ENCODE measurements at regions not wholly inside any gene's neighbourhood (a gene's known extent, or its start where the extent isn't known, plus 50 kb on each side); places are given as distances from the start of the nearest gene placed in this dataset.

DNA sequence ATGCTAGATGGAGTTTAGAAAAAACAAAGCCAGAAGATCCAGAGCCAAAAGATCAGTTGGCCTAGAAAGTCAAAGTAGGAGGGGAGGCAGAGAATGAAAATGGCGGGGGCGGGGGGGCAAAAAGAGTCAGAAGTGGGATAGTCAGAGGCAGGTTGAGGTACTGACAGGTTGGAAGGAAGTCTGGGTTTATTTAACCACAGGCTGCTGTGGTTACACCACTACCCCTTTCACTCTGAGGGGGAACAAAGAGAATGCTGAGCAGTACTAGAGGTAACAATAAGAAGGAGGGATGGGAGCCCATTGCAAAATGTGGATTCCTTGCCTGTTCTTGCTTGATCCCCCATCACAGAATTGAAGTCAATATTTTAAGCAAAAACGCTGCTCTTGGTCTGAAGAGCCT lies 111.8 kb downstream of the CAVIN4 start:
- no peak for DNase-seq (ENCODE audit: extremely low spot score)
- no peak for TF ChIP-seq BHLHE40 (IDR thresholded peaks at IDR 0.05; ENCODE audit: borderline replicate concordance)
- TF ChIP-seq FOXM1 (IDR thresholded peaks at IDR 0.05; ENCODE audit: borderline replicate concordance): no peak
- CTCF ChIA-PET: no interaction called here
- POLR2A ChIA-PET: no interaction called here

DNA sequence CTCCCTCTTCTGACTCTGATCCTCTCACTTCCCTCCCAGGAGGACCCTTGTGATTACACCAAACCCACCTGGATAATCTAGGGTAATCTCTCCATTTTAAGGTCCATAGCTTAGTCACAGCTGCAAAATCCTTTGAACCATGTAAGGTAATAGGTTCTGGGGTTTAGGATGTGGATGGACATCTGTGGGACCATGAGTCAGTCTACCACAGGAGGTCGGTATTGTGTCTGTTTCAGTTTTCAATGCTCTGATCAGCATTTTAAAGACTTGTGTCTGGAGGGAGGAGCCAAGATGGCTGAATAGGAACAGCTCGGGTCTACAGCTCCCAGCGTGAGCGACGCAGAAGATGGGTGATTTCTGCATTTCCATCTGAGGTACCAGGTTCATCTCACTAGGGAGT lies 112.6 kb downstream of the CAVIN4 start:
- ChIA-PET CTCF (no interaction called here), POLR2A (no interaction called here)
- TF ChIP-seq TARDBP (IDR thresholded peaks at IDR 0.05): no peak
- no peak for TF ChIP-seq ELF4 (IDR thresholded peaks at IDR 0.05)
- no peak for TF ChIP-seq HDGF (IDR thresholded peaks at IDR 0.05; ENCODE audit: borderline replicate concordance)
- TF ChIP-seq L3MBTL2 (conservative IDR thresholded peaks at IDR 0.05): no peak
- TF ChIP-seq CTBP1 (IDR thresholded peaks at IDR 0.05; ENCODE audit: borderline replicate concordance): no peak
- no peak for TF ChIP-seq LEF1 (IDR thresholded peaks at IDR 0.05; ENCODE audit: borderline replicate concordance)
- no peak for TF ChIP-seq FOXK2 (IDR thresholded peaks at IDR 0.05)
- no peak for TF ChIP-seq NFRKB (IDR thresholded peaks at IDR 0.05)
- TF ChIP-seq, protein P1, sequence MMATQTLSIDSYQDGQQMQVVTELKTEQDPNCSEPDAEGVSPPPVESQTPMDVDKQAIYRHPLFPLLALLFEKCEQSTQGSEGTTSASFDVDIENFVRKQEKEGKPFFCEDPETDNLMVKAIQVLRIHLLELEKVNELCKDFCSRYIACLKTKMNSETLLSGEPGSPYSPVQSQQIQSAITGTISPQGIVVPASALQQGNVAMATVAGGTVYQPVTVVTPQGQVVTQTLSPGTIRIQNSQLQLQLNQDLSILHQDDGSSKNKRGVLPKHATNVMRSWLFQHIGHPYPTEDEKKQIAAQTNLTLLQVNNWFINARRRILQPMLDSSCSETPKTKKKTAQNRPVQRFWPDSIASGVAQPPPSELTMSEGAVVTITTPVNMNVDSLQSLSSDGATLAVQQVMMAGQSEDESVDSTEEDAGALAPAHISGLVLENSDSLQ (IDR thresholded peaks at IDR 0.05): no peak
- no peak for TF ChIP-seq ARNT (IDR thresholded peaks at IDR 0.05)
- no peak for TF ChIP-seq SP1 (IDR thresholded peaks at IDR 0.05)
- no peak for TF ChIP-seq FOXA1 (IDR thresholded peaks at IDR 0.05)
- no peak for DNase-seq (ENCODE audit: extremely low spot score)

DNA sequence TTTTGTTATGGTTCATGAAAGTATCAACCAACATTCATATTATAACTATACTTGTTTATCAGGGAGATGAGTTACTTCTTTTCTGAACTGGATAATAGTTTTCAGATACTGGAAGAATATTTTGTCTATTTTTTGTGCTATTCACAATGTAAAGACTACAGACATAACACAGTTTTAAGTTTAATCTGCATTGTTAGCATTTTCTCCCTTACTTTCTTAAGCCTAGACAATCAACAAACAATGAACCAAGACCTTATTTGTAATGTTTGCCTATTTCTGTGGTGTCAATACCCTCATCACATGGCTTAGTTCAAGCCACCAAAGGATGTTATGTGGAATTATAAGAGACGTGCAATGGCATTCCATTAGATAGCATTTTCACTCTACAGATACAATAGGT lies 119.5 kb downstream of the CAVIN4 start:
- DNase-seq (ENCODE audit: extremely low spot score): no peak
- ChIA-PET CTCF (interaction anchor here (1.5 kb wide), 1 partner anchor 614 kb away, joined by 4 read pairs; no protein-coding TSS in a partner anchor), POLR2A (no interaction called here)
- TF ChIP-seq BHLHE40 (IDR thresholded peaks at IDR 0.05; ENCODE audit: borderline replicate concordance): no peak
- TF ChIP-seq NFRKB (IDR thresholded peaks at IDR 0.05): no peak
- no peak for TF ChIP-seq SUZ12 (IDR thresholded peaks at IDR 0.05)

DNA sequence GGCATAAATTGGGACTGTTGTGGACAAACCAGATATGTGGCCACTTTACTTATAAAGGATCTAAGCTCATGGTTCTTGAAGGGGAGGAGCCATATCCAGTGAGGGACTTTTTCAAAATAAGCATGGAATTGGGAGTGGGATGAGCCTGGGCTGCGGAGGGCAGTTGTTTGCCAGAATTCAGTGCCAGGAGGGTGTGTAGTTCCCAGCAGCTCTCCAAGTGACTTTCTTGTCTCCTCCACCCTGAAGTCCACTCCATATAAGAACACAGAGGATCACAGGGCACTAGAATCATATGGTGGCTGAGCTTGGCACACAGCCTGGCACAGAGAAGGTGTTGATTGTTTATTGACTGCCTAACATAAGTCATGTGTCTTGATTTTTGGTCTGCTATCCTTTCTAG lies 121.1 kb downstream of the CAVIN4 start:
- TF ChIP-seq CTBP1 (IDR thresholded peaks at IDR 0.05; ENCODE audit: borderline replicate concordance): no peak
- no peak for TF ChIP-seq TARDBP (IDR thresholded peaks at IDR 0.05)
- no peak for TF ChIP-seq FOXA1 (IDR thresholded peaks at IDR 0.05)
- no peak for TF ChIP-seq ELF4 (IDR thresholded peaks at IDR 0.05)
- TF ChIP-seq HDGF (IDR thresholded peaks at IDR 0.05; ENCODE audit: borderline replicate concordance): no peak
- TF ChIP-seq L3MBTL2 (conservative IDR thresholded peaks at IDR 0.05): no peak
- ChIA-PET POLR2A (no interaction called here), CTCF (no interaction called here)
- no peak for DNase-seq (ENCODE audit: extremely low spot score)

DNA sequence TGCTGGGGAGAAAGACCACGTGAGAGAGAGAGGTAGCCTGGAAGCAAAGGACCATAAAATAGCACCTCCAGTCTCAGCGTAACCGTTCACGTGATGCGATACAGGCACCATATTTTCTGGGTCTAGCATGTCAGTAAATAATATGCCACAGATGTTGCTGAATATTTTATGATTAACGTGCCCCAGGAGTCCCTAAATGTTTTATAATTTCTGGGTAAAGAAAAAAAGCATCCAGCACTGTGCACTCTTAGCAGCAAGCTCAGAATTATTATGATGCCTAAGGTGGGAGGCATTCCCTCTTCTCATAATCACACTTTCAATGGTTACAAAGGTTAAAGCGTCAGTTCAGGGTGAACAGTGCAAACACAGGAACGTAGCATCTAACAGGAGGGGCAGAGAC lies 121.8 kb downstream of the CAVIN4 start:
- ChIA-PET CTCF (interaction anchor here (2.0 kb wide), 1 partner anchor 612 kb away, joined by 10 read pairs; no protein-coding TSS in a partner anchor), POLR2A (no interaction called here)
- no peak for DNase-seq (ENCODE audit: extremely low spot score)
- TF ChIP-seq LEF1 (IDR thresholded peaks at IDR 0.05; ENCODE audit: borderline replicate concordance) (no peak), SUZ12 (IDR thresholded peaks at IDR 0.05) (no peak), FOXK2 (IDR thresholded peaks at IDR 0.05) (no peak), HDGF (IDR thresholded peaks at IDR 0.05; ENCODE audit: borderline replicate concordance) (no peak), ZNF384 (IDR thresholded peaks at IDR 0.05) (no peak)

DNA sequence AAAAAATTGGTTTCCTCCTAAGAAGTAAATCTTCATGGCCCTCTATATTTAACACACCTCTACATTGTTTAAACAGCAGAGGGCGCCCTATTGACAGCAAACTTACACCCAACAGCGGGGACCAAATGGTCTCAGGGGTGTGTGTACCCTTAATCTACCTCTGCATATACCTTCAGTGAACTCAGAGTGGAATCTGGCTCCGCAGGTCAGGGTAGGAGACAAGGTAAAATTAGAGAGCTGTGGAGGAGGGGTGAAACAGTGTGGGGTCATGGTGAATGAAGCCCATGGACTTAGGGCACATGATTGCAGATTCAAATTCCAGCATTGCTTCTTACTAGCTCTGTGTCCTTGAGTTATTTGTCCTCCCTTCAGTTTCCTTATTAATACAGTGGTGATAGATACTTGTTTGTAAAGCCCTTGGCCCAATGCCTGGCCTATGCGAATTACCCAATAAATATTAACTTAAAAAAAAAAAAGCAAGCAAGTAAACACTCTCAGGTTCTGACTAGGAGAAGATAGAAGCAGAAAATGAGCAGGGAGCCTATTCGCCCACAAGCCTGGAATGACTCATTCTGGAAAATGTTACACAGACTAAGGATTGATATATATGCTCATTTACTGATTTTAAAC lies 122.9 kb downstream of the CAVIN4 start:
- no peak for TF ChIP-seq ZNF384 (IDR thresholded peaks at IDR 0.05)
- no peak for TF ChIP-seq LEF1 (IDR thresholded peaks at IDR 0.05; ENCODE audit: borderline replicate concordance)
- no peak for TF ChIP-seq ELF4 (IDR thresholded peaks at IDR 0.05)
- no peak for DNase-seq (ENCODE audit: extremely low spot score)
- CTCF ChIA-PET: interaction anchor here (0.6 to 2.0 kb wide), 3 partner anchors 10 to 611 kb away, joined by 3 to 10 read pairs (median 5); no protein-coding TSS in a partner anchor
- POLR2A ChIA-PET: no interaction called here

DNA sequence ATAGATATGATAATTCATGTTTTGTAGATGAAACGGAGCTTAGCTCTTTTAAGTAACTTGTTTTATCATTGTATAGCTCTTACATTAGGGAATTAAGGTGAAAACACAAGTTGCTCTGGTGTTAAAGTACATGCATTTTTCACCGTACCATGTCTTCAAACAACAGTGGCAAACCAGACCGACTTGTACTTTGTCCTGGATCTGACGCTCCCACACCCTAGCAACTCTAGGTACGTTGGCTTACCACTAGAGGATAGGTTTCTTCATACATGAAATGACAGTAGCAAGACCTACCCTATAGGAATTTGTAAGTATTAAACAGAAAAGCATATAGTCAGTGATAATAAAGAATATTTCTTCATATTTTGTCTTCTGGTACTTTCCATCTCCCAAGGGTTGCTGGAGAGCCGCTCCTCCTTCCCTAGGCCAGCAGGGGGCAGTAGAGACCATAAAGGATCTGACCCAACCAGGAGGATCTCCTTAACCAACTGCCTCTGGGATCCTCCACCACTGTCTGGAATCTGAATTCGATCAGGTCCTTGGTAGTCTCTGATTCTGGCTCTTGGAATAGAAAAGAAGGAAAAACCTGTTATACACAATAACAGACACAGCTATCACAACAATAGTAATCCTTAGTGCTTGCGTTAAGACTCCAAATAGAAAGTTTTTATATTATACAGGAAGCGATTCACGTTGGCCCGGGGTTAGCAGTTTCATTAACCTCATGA lies 136.7 kb downstream of the CAVIN4 start:
- no peak for TF ChIP-seq ELF4 (IDR thresholded peaks at IDR 0.05)
- no peak for TF ChIP-seq CTBP1 (IDR thresholded peaks at IDR 0.05; ENCODE audit: borderline replicate concordance)
- TF ChIP-seq FOXK2 (IDR thresholded peaks at IDR 0.05): no peak
- no peak for TF ChIP-seq FOXM1 (IDR thresholded peaks at IDR 0.05; ENCODE audit: borderline replicate concordance)
- no peak for TF ChIP-seq ARNT (IDR thresholded peaks at IDR 0.05)
- peak; percentile 75 for DNase-seq (ENCODE audit: extremely low spot score)
- ChIA-PET CTCF (interaction anchor here (0.7 to 1.3 kb wide), 4 partner anchors 404 to 597 kb away, joined by 4 read pairs; no protein-coding TSS in a partner anchor), POLR2A (no interaction called here)

DNA sequence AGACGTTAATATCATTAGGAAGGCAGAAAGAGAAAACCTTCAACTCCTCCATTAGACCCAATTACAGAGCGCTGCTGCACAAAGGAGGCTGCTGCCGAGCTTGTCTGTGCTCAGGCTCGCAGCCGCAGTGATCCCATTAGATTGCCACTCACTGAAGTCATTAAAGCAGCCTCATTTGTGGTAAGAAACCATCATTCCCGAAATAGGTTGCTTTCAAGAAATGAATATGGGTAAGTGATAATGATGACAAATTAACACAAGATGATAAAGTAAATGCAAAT lies 137.2 kb downstream of the CAVIN4 start:
- no peak for TF ChIP-seq L3MBTL2 (conservative IDR thresholded peaks at IDR 0.05)
- no peak for DNase-seq (ENCODE audit: extremely low spot score)
- POLR2A ChIA-PET: no interaction called here
- CTCF ChIA-PET: interaction anchor here (0.7 to 1.3 kb wide), 3 partner anchors 113 to 597 kb away, joined by 3 to 4 read pairs (median 4); no protein-coding TSS in a partner anchor

DNA sequence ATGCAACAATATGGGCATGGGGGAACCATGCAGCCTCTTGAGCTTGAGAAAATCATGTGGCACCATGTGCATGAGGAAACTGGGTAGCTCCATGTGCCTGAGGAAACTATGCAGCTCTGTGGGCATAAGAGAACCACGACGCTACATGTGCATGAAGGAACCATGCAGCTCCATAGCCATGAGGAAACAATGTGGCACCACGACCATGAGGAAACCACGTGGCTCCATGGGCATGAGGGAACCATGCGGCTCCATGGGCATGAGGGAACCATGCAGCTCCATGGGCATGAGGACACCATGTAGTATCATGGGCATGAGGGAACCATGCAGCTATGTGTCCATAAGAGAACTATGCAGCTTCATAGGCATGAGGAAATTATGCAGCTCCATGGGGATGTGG lies 140.8 kb downstream of the CAVIN4 start:
- CTCF ChIA-PET: no interaction called here

More for the DNA sequence above, 140.8 kb downstream of the CAVIN4 start:
- TF ChIP-seq FOXK2 (IDR thresholded peaks at IDR 0.05) (no peak), ARNT (IDR thresholded peaks at IDR 0.05) (no peak), SUZ12 (IDR thresholded peaks at IDR 0.05) (no peak), NFRKB (IDR thresholded peaks at IDR 0.05) (no peak), BHLHE40 (IDR thresholded peaks at IDR 0.05; ENCODE audit: borderline replicate concordance) (no peak), FOXM1 (IDR thresholded peaks at IDR 0.05; ENCODE audit: borderline replicate concordance) (no peak), ELF4 (IDR thresholded peaks at IDR 0.05) (no peak), HDGF (IDR thresholded peaks at IDR 0.05; ENCODE audit: borderline replicate concordance) (no peak), TARDBP (IDR thresholded peaks at IDR 0.05) (no peak), FOXA1 (IDR thresholded peaks at IDR 0.05) (no peak), CTBP1 (IDR thresholded peaks at IDR 0.05; ENCODE audit: borderline replicate concordance) (no peak), L3MBTL2 (conservative IDR thresholded peaks at IDR 0.05) (no peak), ZNF384 (IDR thresholded peaks at IDR 0.05) (no peak), SP1 (IDR thresholded peaks at IDR 0.05) (no peak), LEF1 (IDR thresholded peaks at IDR 0.05; ENCODE audit: borderline replicate concordance) (no peak)
- TF ChIP-seq, protein P1 (IDR thresholded peaks at IDR 0.05): no peak
- no peak for DNase-seq (ENCODE audit: extremely low spot score)
- POLR2A ChIA-PET: no interaction called here
